ENCODE measurements at regions not wholly inside any gene's neighbourhood (a gene's known extent, or its start where the extent isn't known, plus 50 kb on each side); places are given as distances from the start of the nearest gene placed in this dataset.
"Not testable (repeated sequence)": the region's sequence is repeated elsewhere in the genome, so short reads cannot be mapped to it uniquely, and the experiment has no call there.

DNA sequence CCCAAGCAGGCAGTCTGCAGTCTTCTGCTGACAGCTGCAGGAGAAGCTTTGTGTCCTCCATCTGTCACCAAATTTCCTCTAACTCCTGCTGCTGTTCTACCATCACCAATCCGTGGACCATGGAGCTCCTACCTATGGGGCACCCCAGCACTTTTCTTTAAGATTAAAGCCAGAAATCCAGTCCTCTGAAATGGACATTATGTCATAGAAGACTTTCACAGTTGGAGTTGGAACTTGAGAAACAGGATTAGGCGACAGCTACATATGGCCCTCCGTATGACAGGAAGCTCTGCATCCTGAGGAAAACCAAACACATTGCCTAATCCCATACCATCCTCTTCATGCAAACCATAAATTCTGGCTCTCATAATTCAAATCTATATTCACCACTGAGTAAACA, 470.6 kb upstream of the GALNTL6 start:
- DNase-seq (ENCODE audit: low spot score), result no peak

DNA sequence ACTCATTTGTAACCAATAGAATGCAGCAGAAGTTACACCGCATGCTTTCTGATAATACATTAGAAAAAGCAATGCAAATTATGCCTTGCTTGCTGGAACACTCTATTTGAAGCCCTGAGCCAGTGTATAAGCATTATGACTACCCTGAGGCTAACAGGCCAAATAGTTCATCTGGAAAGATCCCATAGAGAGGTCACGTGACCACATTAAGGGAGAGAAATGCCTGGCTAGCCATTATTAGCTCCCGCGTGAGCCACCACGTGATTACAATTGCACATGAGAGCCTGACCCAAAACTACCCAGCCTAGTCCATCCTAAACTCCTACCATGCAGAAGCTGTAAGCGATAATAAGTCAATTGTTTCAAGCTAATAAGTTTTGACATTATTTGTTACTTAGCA, 472.9 kb upstream of the GALNTL6 start:
- DNase-seq (ENCODE audit: low spot score), result no peak

GRCh38 chr4:171334549-171334948, 478.7 kb upstream of the GALNTL6 start:
- DNase-seq (ENCODE audit: low spot score), result no peak

DNA sequence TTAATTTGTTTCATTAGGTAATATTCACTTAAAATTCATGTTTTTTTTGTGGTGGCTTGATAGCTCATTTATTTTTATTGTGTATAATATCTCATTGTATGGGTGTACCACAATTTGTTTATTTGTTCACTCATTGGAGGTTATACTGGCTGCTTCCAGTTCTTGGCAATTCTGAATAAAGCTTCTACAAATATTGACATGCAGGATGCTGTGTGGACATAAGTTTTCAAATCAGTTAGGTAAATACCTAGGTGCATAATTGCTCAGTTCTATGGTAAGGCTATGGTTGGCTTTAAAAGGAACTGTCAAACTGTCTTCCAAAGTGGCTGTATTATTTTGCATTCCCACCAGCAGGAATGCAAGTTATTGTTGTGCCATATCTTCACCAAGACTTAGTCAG, 504.5 kb upstream of the GALNTL6 start:
- no peak for DNase-seq (ENCODE audit: low spot score)

- DNase-seq (ENCODE audit: low spot score), result not testable (repeated sequence)
These were observed 515.0 kb upstream of the GALNTL6 start for GRCh38 chr4:171298048-171298718.

GRCh38 chr4:171288816-171289432, 524.3 kb upstream of the GALNTL6 start:
- no peak for DNase-seq (ENCODE audit: low spot score)

- no peak for DNase-seq (ENCODE audit: low spot score)
These were observed 531.8 kb upstream of the GALNTL6 start for GRCh38 chr4:171281359-171281758.

DNA sequence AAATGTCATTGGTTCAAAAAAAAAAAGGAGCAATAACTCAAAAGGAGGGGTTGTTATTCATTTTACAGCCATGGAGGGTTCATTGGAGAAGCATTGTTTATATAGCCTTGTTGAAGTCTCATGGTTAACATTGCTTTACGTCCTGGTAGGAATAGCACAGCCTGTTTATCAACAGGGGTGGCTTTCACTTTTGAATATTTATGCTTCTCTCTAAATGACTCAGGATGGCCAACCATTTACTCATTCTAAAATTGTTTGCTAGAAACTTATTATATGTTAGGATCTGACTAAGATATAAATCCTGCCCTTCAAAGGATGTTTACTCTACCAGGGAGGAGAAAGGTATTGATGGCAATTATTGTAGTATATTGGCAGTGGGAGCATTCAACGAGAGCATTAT, 534.1 kb upstream of the GALNTL6 start:
- DNase-seq (ENCODE audit: low spot score), result no peak

DNA sequence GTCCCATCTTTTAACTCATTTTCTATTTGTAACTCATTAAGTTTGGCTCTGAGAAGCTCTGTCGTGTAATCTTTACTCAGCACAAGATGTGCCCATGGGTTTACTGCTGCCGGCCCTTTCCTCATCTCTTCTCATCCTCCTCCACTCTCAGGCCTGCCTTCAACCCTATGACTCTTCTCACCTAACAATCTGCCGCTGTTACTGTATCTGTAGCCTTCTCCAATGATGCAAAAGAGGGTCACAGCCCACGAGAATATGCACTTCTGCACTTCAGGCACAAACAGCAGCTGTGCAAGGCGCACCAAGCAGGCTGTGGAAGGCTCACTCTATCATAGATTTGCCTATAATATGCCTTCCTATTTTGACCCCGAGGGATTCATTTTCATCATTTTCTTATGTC, 546.5 kb upstream of the GALNTL6 start:
- DNase-seq (ENCODE audit: low spot score), result no peak

GRCh38 chr4:171265190-171265818, 547.9 kb upstream of the GALNTL6 start:
- DNase-seq (ENCODE audit: low spot score), result no peak

- DNase-seq (ENCODE audit: low spot score), result no peak
These were observed 557.0 kb upstream of the GALNTL6 start for GRCh38 chr4:171256223-171256622.

- DNase-seq (ENCODE audit: low spot score), result no peak
These were observed 566.3 kb upstream of the GALNTL6 start for GRCh38 chr4:171246948-171247347.

DNA sequence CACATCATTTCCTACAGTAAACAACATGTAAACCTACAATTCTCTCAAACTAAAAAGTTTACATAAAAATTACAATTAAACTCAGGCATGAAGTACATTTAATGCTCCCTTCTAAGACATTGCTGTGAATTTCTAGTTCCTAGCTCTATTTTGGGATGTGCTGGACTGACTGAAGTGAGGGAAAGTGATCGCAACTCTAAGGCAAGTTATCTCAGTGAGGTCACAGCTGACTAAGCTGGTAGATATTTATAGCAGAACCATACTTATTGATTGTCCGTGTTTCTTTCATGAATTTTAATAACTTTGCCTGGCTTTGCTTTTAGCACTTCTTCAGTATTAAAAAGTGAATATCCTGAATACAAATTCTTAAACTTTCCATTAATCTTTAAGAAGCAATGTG, 570.4 kb upstream of the GALNTL6 start:
- DNase-seq (ENCODE audit: low spot score), result no peak

GRCh38 chr4:171239196-171239595, 574.0 kb upstream of the GALNTL6 start:
- DNase-seq (ENCODE audit: low spot score), result no peak

DNA sequence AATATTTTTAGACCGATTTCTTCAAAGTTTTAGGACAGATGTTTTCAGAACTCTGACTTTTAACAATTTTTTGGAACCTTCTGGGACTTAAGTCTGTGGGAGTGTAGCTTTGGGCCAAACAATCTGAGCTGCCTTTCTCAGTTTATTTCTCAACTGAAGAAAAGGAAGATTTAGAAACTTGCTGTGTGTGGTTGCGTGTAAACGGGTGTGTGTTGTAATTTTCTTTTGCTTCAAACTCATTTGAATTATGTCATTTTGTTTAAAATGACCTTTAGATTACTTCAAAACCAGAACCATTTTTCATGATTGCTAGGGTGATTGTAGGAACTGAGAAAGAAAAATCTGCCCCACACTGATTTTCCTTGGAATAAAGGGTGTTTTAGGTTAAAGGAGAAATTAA, 577.7 kb upstream of the GALNTL6 start:
- DNase-seq (ENCODE audit: low spot score), result no peak

- DNase-seq (ENCODE audit: low spot score), result not testable (repeated sequence)
These were observed 583.9 kb upstream of the GALNTL6 start for GRCh38 chr4:171229354-171229753.

DNA sequence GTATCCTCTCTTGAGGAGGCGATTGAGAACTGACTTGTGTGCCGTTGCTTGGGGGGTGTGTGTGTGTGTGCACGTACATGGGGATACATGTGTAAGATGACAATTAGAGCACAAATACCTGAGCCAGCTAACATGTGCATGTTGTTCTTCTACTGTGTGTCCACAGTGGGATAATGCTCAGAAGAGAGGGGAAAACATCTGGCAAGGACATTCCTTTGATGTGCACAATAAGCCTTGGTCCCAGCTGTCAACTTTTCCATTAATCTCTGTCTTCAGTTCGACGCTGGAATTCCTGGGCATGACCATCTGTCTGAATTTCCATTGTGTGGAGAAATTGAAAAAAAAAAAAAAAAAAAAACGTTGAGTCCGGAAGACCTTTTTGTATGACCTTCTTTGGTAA, 592.0 kb upstream of the GALNTL6 start:
- no peak for DNase-seq (ENCODE audit: low spot score)

DNA sequence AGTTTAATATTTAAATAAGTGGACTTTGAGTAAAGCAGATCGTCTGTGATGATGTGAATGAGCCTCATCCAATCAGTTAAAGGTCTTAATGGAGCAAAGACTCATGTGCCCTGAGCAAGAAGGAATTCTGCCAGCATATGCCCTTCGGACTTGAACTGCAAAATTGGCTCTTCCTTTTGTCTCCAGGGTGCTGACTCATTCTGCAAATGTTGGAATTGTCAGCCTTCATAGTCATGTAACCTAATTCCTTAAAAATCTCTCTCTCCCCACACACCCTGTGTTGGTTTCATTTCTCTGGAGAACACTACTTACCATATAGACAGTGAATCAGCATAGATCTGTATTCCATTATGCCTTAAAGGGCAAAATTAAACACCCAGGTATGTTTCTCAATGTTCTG, 609.8 kb upstream of the GALNTL6 start:
- DNase-seq (ENCODE audit: low spot score), result no peak

- DNase-seq (ENCODE audit: low spot score), result no peak
These were observed 610.3 kb upstream of the GALNTL6 start for GRCh38 chr4:171202908-171203307.

DNA sequence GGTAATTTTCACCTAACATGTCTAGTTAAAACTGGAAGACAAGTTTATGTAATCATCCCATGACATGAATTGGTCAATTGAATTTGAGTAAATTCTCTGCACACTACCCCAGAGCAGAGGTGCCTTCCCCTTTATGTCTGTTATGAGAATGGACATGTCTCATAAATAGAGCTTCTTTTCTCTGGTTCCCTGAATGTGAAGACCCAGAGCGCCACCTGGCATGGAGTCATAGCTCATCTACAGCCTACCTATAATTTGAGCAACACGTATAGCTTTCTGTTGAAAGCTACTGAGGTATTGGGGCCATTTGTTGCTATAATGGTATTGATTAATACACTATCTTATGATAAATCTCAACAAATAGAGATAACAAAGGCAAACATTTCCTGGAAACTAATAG, 626.5 kb upstream of the GALNTL6 start:
- DNase-seq (ENCODE audit: low spot score), result no peak

DNA sequence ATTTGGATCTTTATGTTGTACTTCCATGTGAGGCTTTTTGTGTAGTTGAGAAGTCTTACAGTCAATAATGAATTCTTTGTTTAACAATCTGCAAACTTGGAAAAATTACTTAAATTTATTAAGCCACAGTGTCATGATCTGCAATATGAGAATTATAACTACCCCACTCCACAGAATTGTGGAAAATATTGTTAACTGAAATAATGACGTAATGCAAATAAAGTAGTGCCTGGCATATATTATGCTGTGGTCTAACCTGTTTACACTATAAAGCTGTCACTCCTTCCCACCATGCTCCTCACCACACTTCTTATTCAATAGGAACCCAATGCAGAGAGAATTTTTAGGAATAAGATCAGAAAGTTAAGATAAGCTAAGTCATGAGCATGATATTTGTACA, 632.1 kb upstream of the GALNTL6 start:
- DNase-seq (ENCODE audit: low spot score), result no peak

DNA sequence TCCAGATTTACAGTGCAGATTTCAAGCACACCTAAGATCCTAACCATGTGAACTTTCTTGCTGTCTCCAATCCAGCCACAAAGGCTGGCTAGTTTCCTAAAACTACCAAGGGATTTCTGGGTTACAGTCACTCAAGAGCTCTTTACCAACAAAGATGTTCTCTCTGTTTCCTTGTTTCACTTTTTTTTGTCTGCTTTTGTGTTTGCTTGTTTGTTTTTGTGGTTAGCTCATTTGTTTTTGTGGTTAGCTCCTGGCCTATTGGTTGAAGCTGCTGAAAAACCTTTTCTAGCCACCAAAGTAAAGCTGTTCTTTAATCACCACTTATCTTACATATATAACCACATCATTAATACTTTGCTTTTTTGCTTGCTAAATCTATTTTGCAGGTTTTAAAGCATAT, 642.5 kb upstream of the GALNTL6 start:
- DNase-seq (ENCODE audit: low spot score), result no peak

- no peak for DNase-seq (ENCODE audit: low spot score)
These were observed 643.8 kb upstream of the GALNTL6 start for GRCh38 chr4:171169396-171169795.

DNA sequence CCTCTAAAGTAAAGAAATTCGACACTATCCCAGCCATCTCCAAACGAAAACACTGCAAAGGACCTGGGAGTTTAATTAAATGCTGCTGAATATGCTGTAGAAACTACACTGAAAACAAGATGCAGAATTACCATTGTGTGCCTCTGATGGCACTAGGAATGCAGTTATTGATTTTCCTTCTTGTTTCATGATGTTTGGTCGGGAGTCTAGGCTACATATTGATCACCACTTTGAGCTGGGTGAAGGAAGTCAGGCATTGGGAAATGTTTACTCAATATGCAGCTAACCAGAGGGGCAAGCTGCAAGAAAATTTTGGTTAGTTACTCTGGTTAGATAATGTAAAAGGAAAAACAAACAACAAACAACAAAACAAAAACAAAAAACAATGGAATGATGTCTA, 650.7 kb upstream of the GALNTL6 start:
- no peak for DNase-seq (ENCODE audit: low spot score)
